Activated T-cell treated with anti-CD3 and anti-CD28 coated beads for 48 hours (primary cell): ENCODE measurements at regions not wholly inside any gene's neighbourhood (a gene's known extent, or its start where the extent isn't known, plus 50 kb on each side); places are given as distances from the start of the nearest gene placed in this dataset.
A peak's percentile ranks its signal among the peaks of the same experiment; 100 is the strongest.
"Not testable (repeated sequence)": the region's sequence is repeated elsewhere in the genome, so short reads cannot be mapped to it uniquely, and the experiment has no call there.

Source experiments
- DNase-seq: peaks from one replicate; pipeline ENCODE4 v3.0.0-alpha.2; 2020; ENCODE audit warnings: low read depth

DNA sequence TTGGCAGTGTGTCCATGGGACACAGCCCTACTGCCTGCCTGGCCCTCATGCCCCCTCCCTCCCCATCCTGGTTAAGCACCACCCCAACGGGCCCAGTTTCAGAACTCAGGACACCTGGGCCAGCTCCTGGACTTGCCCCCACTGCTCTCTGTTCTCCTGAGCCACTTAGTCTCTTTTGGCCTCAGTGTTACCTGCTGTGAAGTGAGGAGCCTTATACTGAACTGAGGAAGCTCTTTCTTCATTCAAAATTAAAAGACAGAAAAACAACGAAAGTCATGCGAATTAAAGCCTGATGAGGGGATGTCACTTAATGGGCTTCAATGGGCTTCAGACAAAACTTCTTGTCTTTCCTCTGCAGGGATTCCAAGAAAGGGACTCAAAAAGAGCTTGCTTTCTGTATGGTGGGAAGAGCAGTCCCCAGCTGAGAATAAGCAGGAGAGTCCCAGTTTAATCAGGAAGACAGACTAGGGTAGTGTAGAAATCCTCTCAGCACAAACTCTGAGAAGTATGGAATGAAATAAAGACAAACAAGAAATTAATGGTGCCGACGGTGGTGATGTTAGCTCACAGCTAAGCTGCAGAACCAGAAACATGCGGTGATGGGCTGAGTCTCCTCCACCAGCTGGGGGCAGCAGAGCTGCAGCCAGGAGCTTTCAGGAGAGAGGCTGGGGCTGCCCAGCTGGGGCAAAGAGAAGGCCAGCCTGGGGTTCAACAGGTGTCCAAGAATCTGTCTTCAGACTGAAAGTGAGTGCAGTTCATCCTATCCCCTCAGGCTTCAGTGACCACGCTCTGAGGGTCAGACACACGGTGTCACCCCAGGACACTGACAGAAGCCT, 101.0 kb downstream of the GGTLC2 start:
- peak; percentile 22 for DNase-seq

DNA sequence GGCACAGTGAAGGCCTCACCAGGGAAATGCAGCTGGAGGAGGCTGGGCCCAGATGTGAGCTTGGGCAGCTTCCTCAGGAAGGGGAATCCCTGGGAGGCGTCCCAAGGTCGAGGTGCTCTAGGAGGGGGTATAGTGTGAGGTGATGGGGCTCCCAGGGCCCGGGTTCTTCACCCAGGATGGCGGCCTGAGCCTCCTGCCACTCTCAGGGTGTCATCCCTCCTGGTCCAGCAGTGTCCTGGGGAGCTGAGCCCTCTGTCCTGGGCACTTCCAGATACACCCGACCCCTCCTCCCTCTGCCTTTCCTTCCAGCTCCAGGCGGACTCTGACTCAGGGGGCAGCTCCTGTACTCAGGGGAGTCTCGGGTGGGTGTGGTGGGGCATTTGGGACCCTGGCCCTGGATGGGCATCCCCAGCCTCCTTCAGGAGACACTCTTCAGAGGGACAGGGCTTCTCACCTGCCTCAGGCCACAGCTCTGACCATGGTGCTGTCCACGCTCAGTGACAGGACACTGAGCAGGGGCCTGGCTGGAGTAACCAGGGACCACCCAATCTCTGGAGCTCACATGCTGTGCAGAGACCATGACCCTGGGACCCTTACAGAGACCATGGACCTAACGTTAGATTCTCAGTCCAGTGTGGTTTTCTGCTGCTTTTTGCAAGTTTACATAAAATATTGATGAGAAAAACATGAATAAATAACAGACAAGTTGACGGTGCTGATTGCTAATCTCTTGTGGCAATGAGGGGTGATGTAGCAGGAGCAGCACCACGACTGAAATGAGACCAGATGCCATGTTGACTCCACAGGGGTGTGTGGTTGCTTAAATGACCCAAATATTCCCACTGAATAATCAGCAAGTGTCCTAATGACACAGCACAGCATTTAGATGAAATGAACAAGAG, 101.9 kb downstream of the GGTLC2 start:
- no peak for DNase-seq

DNA sequence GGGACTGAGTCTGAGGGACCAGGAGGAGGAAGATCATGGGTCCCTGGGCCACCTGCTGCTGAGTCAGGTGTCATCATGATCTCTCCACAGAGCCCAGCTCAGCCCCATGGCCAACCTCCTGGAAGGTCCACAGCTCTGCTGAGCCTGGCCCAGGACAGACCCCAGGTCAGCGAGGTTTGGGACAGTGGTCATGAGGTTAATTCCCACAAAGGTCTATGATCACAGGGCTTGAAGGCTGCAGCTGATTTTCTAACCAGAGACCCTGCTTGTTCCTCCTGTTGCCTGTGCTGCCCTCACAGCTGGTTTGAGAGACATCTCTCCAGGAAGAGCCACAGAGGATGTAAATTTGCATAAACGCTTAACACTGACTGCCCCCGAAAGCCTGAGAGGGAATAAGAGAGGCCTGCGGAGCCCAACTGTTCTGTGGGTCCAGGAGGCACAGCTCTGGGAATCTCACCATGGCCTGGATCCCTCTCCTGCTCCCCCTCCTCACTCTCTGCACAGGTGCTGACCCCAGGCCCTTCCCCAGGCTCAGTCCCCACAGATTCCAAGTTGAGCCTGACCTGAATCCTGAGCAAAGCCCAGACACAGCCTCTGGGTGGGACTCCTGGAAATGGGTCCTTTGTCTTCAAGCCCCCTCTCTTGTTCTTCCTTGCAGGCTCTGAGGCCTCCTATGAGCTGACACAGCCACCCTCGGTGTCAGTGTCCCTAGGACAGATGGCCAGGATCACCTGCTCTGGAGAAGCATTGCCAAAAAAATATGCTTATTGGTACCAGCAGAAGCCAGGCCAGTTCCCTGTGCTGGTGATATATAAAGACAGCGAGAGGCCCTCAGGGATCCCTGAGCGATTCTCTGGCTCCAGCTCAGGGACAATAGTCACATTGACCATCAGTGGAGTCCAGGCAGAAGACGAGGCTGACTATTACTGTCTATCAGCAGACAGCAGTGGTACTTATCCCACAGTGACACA, 102.8 kb downstream of the GGTLC2 start:
- no peak for DNase-seq

DNA sequence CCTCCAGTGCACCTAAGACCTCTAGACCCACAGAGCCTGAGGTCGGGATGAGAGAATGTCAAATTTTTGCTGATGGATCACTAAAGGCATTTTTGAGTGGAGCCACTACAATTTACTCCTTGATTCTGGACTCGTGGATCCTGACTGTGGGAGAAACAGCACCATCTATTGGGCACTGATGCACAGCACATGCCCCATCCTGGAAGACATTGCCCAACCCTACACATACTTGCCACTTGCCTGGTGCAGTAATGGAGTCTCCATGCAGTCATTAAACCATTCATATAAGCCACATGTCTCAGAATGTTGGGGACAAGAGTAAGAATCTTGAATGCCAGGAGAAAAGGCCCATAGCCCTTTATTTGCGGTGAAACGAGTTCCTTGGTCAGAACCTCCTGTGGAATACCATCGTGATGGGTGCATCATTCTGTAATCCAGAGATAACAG, 103.9 kb downstream of the GGTLC2 start:
- peak; percentile 18 for DNase-seq

DNA sequence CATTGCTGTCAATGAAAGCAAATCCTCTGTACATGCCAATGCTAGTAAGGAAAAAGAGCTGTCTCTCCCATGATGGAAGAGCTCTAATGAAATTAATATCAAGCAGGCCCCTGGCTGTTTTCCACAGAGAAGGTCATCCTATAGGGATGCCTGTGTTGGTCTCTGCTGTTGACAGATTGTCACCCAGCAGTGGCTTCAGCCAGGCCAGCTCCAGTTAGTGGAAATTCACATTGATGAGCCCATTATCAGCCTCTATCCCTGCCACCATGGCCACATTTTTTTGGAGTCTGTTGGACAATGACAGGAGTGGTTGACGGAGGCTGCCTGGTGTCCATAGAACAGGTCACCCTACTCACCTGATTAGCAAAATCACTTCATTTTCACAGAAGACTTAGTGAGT, 104.3 kb downstream of the GGTLC2 start:
- no peak for DNase-seq

DNA sequence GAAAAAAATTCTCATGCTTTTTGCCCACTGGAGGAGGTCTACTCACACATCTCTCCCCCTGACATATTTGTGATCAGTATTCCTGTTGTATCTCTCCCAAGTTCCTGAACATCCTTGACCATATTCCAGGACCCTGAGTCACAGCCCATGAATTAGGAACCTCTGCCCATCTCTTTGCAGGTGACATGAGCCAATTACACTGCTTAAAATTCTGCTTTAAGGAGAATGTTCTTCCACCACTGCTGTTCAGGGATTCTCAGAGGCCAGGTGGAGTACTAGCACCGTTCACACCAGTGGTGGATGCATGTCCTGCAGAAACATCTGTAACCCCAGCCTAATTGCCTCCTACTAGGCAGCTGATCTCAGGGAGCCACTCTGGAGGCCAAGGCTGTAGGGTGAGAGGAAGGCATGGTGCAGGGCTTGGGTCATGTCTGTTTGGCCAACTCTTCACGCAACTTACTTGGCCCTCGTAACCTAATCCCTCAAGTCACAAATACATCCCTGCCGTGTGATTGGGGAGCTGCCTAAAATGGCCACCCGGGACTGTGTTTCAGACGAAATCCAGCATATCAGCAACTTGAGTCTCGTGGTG, 104.8 kb downstream of the GGTLC2 start:
- no peak for DNase-seq

DNA sequence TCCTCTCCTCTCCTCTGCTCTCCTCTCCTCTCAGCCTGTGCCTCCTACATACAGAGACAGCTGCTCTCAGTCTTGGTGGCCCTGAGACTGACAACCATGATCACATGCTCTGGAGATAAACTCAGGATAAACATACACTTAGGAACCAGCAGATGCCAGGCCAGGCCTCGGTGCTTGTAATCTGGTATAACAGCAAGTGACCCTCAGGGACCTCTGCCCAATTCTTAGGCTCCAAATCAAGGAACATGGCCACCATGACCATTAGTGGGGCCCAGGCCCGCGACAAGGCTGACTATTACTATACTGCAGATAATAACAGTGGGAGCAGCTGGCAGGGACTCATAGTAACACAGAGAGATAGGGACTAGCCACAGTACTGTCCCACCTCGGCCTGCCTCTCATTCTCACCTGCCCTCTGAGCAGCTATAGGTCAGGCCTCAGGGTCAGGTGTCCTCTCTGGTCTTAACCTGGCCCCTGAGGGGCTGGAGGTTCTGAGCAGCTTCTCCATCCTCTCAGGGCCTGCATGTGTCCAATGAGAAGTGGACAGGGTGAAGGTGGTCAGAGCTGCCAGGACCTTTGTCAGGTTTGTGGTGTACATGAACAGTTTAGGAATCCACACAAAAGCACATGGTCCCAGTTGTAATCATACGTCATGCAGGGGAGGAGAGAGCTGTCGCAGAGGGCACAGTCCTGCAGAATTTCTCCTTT, 106.1 kb downstream of the GGTLC2 start:
- no peak for DNase-seq

DNA sequence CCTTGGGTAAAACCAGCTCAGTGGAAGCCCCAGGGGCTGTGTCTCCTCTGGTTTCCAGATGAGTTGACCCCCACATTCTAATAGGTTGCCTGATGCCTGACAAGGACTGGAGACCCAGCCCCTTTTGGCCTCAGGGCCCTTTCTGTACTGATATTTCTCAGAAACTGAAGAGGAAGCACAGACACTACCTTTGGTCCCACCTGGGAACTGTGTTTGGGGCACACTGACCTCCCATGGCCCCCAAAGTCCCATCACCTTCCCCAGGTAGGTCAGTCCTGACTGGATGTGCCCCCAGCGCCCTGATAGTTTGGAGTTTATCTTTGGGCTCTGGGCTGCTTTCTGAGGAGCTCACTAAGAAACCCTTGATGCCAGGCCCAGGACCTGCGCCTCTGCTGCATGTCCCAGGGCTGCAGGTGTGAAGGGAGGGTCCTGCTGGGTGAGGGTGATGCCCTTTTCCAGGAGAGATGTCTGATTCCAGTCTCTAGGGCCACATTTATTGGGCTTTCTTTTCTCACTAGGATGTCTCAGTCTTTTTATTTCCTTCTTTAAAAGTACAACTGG, 106.7 kb downstream of the GGTLC2 start:
- DNase-seq: no peak

DNA sequence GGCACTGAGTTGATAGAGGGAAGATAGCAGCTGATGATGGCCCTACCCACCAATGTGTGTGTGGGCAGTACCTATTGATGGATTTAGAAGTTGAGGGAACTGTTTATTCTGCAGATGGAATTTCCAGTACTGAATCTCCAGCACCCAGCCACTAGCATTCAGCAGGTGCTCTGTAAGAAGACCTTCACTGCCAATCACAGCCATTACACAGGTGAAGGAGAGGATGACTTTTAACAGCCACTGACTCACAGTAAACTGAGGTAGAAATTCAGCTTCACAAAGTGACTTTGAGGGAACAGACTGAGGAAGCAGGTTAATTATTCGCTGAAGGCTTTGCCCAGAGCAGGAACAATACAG, 107.8 kb downstream of the GGTLC2 start:
- DNase-seq: no peak

DNA sequence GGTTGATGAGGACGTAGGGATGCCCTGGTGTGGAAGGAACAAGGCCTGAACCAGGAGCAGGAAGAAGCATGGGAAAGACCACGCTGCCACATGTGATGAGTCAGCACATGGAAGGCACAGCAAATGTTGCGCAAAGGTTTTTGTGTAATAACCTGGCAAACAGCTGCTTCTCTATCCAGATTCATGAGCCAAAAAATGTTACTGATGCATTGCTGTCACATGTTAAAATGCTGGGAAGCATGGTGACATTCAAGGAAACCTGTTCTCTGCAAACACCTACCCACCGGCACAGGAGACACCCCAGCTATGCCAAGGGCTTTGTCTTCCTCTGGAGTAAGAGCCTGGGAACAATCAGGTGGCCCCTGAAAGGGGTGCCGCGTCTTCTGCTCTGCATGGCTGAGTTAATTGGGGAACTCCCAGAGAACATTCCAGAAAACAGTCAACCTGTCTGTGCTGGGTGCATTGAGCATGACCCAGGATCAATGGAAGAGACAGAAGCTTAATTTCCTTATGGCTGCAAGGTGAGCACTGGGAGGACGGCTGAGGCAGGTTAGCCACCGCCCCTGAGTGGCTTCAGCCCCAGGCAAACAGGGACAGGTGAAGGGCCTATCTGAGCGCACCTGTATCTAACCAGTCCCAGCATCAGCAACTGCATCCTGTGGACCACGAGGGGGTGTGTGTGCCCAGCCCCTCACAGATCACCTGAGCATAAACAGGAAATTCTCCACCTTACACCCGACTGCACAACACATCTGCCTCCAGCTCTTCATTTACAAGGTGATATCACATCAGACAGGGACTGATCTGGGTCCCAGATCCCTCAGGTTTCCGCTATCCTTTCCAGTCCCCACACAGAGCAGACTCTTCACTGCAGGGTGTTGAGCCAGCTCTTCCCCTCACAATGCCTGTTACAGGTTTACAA, 108.4 kb downstream of the GGTLC2 start:
- no peak for DNase-seq

DNA sequence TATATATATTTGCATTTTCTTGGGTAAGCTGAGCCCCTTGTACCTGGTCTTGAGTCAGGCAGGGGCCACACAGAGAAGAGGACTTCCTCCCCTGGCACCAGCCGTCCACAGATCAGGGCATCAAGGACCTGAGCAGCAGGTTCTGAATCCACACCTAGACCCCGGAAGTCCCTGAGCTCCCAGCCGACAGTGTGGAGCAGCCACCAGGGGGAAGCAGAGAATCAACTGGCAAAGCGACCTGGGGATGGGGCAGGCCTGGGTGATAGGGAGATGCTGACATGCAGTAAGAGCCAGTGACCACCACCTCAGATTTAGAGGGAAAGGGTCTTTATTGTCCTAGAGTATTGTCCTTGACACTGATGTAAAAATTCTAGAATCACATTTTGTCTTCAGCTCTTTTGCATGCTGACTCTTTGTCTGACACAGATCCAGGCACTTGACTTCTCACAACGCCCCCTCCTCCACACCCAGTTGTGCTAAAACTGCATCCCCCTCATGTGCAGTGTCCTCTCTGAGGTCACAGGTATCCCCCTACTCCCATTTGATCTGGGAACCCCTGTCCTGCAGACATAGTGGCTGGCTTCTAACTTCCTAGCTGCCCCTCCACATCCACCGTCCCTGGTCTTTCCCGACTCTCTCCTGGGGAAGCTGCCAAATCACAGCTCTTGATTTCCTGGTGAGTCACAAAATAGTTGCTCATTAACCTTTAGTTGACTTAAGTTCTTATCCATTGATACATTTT, 109.3 kb downstream of the GGTLC2 start:
- DNase-seq: peak; percentile 68

DNA sequence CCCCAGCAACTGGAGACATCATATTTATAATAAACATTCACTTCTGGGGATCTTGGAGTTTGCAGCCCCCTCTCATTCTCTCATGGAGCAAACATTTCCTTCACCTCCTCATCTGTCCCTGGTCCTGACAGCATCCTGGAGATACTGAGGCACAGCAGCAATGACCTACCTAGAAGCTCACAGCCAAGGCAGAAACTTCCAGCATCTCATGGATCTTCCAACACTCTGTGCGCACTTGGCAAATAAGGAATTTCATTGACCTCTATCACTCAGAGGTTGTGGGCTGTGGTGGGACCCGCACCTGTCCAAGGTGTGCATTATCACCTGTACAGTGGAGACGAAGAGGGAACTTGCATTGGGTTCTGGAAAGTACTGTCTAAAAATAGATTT, 109.8 kb downstream of the GGTLC2 start:
- DNase-seq: no peak

DNA sequence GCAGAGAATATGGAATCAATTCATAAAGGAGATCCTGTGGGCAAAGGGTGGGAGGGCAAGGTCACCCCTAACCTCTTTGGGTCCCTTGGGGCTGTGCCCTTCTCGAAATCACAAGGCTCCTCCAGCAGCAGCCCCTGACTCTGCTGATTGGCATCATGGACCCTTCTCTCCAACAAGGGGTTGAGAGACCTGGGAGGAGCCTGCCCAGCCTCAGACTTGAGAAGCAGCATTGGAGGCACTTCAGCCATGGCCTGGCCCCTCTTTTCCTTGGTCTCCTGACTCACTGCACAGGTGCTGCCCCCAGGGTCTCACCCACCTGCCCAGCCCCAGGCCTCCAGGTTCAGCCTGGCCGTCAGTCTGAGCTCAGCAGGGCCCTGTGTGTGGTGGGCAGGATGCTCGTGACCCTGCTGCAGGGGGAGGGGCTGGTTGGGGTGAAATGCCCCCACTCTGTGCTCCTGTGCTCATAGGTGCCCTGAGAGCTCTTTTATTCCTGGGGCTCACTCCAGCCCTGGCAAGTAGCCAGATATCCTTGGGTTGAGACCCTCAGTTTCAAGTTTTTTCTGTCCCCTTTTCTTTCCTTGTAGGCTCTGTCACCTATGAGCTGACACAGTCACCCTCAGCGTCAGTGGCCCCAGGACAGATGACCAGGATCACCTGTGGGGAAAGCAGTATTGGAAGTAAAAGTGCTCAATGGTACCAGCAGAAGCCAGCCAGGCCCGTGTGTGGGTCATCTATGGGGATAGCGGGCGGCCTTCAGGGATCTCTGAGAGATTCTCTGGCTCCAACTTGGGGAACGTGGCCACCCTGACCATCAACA, 110.8 kb downstream of the GGTLC2 start:
- DNase-seq: no peak

DNA sequence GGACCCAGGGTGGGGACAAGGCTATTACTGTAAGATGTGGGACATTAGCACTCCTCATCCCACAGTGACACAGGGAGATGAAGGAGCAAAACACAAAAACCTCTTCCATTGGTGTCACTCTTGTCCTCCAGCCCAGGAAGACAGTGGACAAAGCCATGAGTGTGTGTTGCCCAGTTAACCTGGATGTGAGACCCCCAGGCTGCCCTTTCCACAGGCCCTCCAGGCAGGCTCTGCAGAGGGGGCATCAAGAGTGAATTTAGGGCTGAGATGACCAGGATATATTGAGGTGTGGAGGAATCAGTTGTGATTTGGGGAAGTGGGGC, 111.3 kb downstream of the GGTLC2 start:
- DNase-seq: no peak

DNA sequence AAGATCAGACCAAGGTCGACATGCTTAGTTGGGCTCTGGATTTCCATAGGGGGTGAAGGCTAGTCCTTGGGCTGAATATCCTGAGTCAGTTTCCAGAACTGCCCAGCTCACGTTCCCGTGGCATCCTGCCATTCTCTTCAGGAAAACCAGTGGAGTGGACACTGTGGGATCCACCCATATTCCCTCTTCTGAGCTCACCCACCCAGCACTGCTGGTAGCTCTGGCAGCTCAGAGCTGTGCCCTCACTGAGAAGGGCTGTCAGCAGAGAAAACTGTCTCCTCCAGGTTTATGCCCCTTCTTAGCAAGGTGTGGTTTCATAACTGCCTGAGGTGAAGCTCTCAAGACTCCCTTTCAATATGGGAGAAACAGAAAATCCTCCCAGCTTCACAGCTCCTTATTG, 111.7 kb downstream of the GGTLC2 start:
- no peak for DNase-seq

DNA sequence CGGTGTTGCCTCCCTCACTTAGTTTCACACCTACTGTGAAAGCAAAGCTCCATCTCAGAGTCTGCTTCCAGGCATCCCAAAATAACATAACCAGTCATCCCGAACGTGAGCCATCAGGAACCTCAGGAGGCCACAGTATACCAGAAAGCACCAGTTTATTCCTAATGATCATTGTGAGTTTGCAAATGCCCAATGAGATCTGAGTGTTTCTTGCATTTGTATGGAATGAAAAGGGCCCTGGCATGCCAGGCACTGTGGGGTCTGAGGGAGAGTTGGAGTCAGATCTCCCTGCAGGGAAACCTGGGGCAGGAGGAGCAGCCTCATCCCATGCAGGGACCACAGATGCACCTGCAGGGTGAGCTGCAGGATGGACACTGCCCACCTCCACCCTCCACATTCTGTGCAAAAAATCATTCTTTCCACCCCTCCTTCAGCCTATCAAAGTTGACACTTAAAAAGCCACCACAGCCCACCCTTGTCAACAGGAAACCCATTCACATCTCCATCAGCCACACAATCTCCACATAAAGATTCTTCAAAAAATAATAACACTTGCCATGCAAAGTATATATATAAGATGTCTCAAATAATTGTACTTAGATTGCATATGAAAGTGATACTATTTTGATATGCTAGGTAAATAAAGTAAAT, 112.3 kb downstream of the GGTLC2 start:
- DNase-seq: not testable (repeated sequence)

DNA sequence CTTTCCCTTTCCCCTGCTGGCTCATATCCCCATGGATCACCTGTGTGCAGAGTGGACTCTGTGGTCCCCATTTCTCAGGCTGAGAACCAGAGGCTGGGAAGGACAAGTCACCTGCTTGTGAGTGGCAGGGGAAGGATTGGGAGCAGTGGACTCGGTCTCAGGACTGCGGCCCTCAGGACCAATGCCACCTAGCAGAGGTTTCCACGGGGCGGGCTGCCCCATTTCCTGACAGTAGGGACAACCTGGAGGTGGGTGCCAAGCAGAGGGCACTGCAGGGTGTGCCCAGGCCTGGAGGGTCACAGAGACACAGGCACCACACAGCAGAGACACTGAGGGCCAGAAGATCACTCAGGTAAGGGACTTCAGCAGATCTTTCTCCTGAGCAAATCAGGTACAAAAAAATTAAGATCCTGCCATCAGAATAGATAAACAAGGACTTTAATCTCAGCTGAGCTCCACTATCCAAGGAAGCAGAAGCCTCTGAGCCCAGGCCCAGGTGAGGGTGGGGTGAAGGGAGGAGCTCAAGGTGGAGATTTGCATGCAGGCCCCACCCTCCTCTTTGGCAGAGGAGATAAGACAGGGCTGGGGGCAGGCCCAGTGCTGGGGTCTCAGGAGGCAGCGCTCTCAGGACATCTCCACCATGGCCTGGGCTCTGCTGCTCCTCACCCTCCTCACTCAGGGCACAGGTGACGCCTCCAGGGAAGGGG, 113.8 kb downstream of the GGTLC2 start:
- not testable (repeated sequence) for DNase-seq
